GM23338 (cell line): ENCODE measurements at regions not wholly inside any gene's neighbourhood (a gene's known extent, or its start where the extent isn't known, plus 50 kb on each side); places are given as distances from the start of the nearest gene placed in this dataset.

Source experiments
- ATAC-seq: fragments of 200-7000 bp; cut with Tn5 transposase; 3 replicates; pipeline ENCODE4 v1.9.1; 2020
- DNase-seq: peaks from one replicate; pipeline ENCODE4 v3.0.0-alpha.2; 2015; ENCODE audit warnings: low spot score
- H2AFZ ChIP-seq: fragments of 200-600 bp; sonication (generic); 2 replicates; pipeline ENCODE4 v1.8.0; 2016; ENCODE audit warnings: antibody characterized with exemption, mild to moderate bottlenecking, moderate library complexity
- H3F3A ChIP-seq: fragments of 200-600 bp; sonication (generic); replicated peaks from 2 replicates; pipeline ENCODE4 v1.8.0; 2017; ENCODE audit warnings: antibody characterized with exemption, mixed run types, low read depth
- H3K27ac ChIP-seq: fragments of 200-600 bp; sonication (generic); 2 replicates; pipeline ENCODE4 v1.6.1; 2016; ENCODE audit warnings: low read depth
- H3K27me3 ChIP-seq: fragments of 200-600 bp; sonication (generic); 2 replicates; pipeline ENCODE4 v1.8.0; 2016; ENCODE audit warnings: mild to moderate bottlenecking, mixed run types, moderate library complexity; ENCODE audit not compliant: insufficient read depth
- H3K36me3 ChIP-seq: fragments of 200-600 bp; sonication (generic); 2 replicates; pipeline ENCODE4 v1.8.0; 2016; ENCODE audit warnings: mild to moderate bottlenecking; ENCODE audit not compliant: insufficient read depth
- H3K4me1 ChIP-seq: fragments of 200-600 bp; sonication (generic); 2 replicates; pipeline ENCODE4 v1.8.0; 2016; ENCODE audit warnings: mild to moderate bottlenecking, moderate library complexity; ENCODE audit not compliant: insufficient read depth
- H3K4me2 ChIP-seq: fragments of 200-600 bp; sonication (generic); 2 replicates; pipeline ENCODE4 v1.7.1; 2017; ENCODE audit warnings: mixed run types
- H3K4me3 ChIP-seq: fragments of 200-600 bp; sonication (generic); 2 replicates; pipeline ENCODE4 v1.6.1; 2016; ENCODE audit warnings: mixed run types
- H3K79me2 ChIP-seq: fragments of 200-600 bp; sonication (generic); replicated peaks from 2 replicates; pipeline ENCODE4 v1.8.0; 2017; ENCODE audit warnings: mild to moderate bottlenecking; ENCODE audit not compliant: insufficient read depth
- H3K9me2 ChIP-seq: fragments of 200-600 bp; sonication (generic); 2 replicates; pipeline ENCODE4 v1.8.0; 2017; ENCODE audit not compliant: insufficient read depth
- H4K20me1 ChIP-seq: fragments of 200-600 bp; sonication (generic); replicated peaks from 2 replicates; pipeline ENCODE4 v1.8.0; 2017; ENCODE audit warnings: mild to moderate bottlenecking; ENCODE audit not compliant: insufficient read depth
- H3K27ac Mint-ChIP-seq: 2 replicates; pipeline ENCODE4 v1.8.0; 2020; ENCODE audit warnings: inconsistent platforms, mild to moderate bottlenecking, moderate library complexity, mixed read lengths
- H3K27me3 Mint-ChIP-seq: 3 replicates; pipeline ENCODE4 v1.8.0; 2022; ENCODE audit warnings: low read depth, mild to moderate bottlenecking, moderate library complexity, mixed read lengths, inconsistent platforms; ENCODE audit not compliant: insufficient read depth, poor library complexity
- H3K36me3 Mint-ChIP-seq: 3 replicates; pipeline ENCODE4 v1.8.0; 2021; ENCODE audit warnings: low read depth, mild to moderate bottlenecking, inconsistent platforms, moderate library complexity, mixed read lengths
- H3K4me1 Mint-ChIP-seq: 3 replicates; pipeline ENCODE4 v1.8.0; 2020; ENCODE audit warnings: mild to moderate bottlenecking, inconsistent platforms, mixed read lengths
- H3K4me3 Mint-ChIP-seq: 3 replicates; pipeline ENCODE4 v1.8.0; 2021; ENCODE audit warnings: moderate library complexity, mild to moderate bottlenecking, inconsistent platforms, mixed read lengths
- H3K9me3 Mint-ChIP-seq: 3 replicates; pipeline ENCODE4 v1.8.0; 2020; ENCODE audit warnings: moderate library complexity, mild to moderate bottlenecking, inconsistent platforms, mixed read lengths
- CREB1 ChIP-seq: fragments of 250-450 bp; sonication (Bioruptor Pico); IDR thresholded peaks from 2 replicates; pipeline ENCODE4 v1.5.0; 2020; ENCODE audit warnings: low read depth, mild to moderate bottlenecking, moderate library complexity
- NANOG ChIP-seq: IDR thresholded peaks from 2 replicates; pipeline ENCODE4 v1.6.1; 2016; ENCODE audit warnings: antibody characterized with exemption, borderline replicate concordance
- POLR2AphosphoS5 ChIP-seq: IDR thresholded peaks from 2 replicates; pipeline ENCODE4 v1.6.1; 2016; ENCODE audit warnings: antibody characterized with exemption, low read depth
- STAT1 ChIP-seq: IDR thresholded peaks from one replicate; pipeline ENCODE4 v1.6.1; 2016; ENCODE audit warnings: antibody characterized with exemption; ENCODE audit not compliant: unreplicated experiment
- TF ChIP-seq, protein P1 (sequence below): fragments of 250-450 bp; sonication (Bioruptor Pico); IDR thresholded peaks from 2 replicates; pipeline ENCODE4 v1.5.0; 2020; ENCODE audit warnings: mild to moderate bottlenecking, moderate library complexity
- TF ChIP-seq, protein P2 (sequence below): IDR thresholded peaks from 2 replicates; pipeline ENCODE4 v1.6.1; 2016; ENCODE audit warnings: antibody characterized with exemption
- TF ChIP-seq, protein P3 (sequence below), 2 experiments: fragments of 200-600 bp in 1 of 2; sonication (generic) in 1 of 2; conservative IDR thresholded peaks; 2 replicates each; pipeline versions ENCODE4 v1.5.1 to v1.6.1; 2016 to 2017; ENCODE audit warnings: antibody characterized with exemption in 2 of 2, low read depth in 2 of 2, mild to moderate bottlenecking in 2 of 2, moderate library complexity in 1 of 2

DNA sequence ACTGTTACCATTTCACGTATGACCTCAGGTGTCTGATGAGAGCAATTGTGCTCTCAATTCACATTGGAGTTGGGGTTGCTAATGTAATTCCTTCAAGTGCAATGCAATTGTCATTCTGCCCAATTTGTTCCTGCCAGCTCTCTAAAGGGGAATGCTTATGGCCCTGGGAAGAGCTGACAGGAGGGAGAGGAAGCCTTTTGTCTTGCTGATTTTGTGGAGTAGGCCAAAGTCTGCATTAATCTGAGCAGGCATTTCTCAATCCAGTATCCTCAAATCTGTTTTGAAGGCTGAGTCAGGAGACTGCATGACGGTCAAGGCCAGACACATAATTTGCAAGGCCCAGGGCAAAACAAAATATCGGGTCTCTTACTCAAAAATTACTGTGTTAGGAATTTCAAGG lies 326.4 kb upstream of the SPHKAP start:
- H3K36me3 Mint-ChIP-seq, result peaks cover 18% of the 10 kb centered on the region
- H3K27ac ChIP-seq, result peak overlapping the region; percentile 82
- peak; percentile 99 for ATAC-seq

More for the DNA sequence above, 326.4 kb upstream of the SPHKAP start:
- Histone ChIP-seq H3K4me2 (peak overlapping the region; percentile 25), H3F3A (no peaks in the 10 kb centered on the region), H3K36me3 (no peaks in the 10 kb centered on the region; the same call in 1 of the 2 replicates), H3K4me1 (peaks cover 44% of the 10 kb centered on the region), H2AFZ (no peak overlapping the region), H3K9me2 (0 out of 2 replicates have a peak, but pooled peaks cover 10% of the 10 kb centered on the region), H4K20me1 (no peaks in the 10 kb centered on the region), H3K27me3 (no peaks in the 10 kb centered on the region), H3K4me3 (no peak overlapping the region), H3K79me2 (no peaks in the 10 kb centered on the region)
- Mint-ChIP-seq H3K9me3 (peaks cover 3% of the 10 kb centered on the region; the same call in 1 of the 3 replicates), H3K27ac (peak overlapping the region; percentile 93), H3K4me3 (no peak overlapping the region), H3K4me1 (peaks cover 45% of the 10 kb centered on the region), H3K27me3 (peaks cover 12% of the 10 kb centered on the region)
- TF ChIP-seq STAT1 (no peak), CREB1 (CRISPR knock-in tag) (peak; percentile 53; the same call in 1 of the 2 replicates), NANOG (peak; percentile 93), POLR2AphosphoS5 (no peak)
- TF ChIP-seq, protein P1, sequence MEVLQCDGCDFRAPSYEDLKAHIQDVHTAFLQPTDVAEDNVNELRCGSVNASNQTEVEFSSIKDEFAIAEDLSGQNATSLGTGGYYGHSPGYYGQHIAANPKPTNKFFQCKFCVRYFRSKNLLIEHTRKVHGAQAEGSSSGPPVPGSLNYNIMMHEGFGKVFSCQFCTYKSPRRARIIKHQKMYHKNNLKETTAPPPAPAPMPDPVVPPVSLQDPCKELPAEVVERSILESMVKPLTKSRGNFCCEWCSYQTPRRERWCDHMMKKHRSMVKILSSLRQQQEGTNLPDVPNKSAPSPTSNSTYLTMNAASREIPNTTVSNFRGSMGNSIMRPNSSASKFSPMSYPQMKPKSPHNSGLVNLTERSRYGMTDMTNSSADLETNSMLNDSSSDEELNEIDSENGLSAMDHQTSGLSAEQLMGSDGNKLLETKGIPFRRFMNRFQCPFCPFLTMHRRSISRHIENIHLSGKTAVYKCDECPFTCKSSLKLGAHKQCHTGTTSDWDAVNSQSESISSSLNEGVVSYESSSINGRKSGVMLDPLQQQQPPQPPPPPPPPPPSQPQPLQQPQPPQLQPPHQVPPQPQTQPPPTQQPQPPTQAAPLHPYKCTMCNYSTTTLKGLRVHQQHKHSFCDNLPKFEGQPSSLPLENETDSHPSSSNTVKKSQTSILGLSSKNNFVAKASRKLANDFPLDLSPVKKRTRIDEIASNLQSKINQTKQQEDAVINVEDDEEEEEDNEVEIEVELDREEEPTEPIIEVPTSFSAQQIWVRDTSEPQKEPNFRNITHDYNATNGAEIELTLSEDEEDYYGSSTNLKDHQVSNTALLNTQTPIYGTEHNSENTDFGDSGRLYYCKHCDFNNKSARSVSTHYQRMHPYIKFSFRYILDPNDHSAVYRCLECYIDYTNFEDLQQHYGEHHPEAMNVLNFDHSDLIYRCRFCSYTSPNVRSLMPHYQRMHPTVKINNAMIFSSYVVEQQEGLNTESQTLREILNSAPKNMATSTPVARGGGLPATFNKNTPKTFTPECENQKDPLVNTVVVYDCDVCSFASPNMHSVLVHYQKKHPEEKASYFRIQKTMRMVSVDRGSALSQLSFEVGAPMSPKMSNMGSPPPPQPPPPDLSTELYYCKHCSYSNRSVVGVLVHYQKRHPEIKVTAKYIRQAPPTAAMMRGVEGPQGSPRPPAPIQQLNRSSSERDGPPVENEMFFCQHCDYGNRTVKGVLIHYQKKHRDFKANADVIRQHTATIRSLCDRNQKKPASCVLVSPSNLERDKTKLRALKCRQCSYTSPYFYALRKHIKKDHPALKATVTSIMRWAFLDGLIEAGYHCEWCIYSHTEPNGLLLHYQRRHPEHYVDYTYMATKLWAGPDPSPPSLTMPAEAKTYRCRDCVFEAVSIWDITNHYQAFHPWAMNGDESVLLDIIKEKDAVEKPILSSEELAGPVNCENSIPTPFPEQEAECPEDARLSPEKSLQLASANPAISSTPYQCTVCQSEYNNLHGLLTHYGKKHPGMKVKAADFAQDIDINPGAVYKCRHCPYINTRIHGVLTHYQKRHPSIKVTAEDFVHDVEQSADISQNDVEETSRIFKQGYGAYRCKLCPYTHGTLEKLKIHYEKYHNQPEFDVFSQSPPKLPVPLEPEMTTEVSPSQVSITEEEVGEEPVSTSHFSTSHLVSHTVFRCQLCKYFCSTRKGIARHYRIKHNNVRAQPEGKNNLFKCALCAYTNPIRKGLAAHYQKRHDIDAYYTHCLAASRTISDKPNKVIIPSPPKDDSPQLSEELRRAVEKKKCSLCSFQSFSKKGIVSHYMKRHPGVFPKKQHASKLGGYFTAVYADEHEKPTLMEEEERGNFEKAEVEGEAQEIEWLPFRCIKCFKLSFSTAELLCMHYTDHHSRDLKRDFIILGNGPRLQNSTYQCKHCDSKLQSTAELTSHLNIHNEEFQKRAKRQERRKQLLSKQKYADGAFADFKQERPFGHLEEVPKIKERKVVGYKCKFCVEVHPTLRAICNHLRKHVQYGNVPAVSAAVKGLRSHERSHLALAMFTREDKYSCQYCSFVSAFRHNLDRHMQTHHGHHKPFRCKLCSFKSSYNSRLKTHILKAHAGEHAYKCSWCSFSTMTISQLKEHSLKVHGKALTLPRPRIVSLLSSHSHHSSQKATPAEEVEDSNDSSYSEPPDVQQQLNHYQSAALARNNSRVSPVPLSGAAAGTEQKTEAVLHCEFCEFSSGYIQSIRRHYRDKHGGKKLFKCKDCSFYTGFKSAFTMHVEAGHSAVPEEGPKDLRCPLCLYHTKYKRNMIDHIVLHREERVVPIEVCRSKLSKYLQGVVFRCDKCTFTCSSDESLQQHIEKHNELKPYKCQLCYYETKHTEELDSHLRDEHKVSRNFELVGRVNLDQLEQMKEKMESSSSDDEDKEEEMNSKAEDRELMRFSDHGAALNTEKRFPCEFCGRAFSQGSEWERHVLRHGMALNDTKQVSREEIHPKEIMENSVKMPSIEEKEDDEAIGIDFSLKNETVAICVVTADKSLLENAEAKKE (CRISPR knock-in tag), result peak; percentile 89; the same call in 1 of the 2 replicates
- TF ChIP-seq, protein P2, sequence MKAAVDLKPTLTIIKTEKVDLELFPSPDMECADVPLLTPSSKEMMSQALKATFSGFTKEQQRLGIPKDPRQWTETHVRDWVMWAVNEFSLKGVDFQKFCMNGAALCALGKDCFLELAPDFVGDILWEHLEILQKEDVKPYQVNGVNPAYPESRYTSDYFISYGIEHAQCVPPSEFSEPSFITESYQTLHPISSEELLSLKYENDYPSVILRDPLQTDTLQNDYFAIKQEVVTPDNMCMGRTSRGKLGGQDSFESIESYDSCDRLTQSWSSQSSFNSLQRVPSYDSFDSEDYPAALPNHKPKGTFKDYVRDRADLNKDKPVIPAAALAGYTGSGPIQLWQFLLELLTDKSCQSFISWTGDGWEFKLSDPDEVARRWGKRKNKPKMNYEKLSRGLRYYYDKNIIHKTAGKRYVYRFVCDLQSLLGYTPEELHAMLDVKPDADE, result peak; percentile 50; the same call in 1 of the 2 replicates
- TF ChIP-seq, protein P3, sequence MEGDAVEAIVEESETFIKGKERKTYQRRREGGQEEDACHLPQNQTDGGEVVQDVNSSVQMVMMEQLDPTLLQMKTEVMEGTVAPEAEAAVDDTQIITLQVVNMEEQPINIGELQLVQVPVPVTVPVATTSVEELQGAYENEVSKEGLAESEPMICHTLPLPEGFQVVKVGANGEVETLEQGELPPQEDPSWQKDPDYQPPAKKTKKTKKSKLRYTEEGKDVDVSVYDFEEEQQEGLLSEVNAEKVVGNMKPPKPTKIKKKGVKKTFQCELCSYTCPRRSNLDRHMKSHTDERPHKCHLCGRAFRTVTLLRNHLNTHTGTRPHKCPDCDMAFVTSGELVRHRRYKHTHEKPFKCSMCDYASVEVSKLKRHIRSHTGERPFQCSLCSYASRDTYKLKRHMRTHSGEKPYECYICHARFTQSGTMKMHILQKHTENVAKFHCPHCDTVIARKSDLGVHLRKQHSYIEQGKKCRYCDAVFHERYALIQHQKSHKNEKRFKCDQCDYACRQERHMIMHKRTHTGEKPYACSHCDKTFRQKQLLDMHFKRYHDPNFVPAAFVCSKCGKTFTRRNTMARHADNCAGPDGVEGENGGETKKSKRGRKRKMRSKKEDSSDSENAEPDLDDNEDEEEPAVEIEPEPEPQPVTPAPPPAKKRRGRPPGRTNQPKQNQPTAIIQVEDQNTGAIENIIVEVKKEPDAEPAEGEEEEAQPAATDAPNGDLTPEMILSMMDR (conservative IDR thresholded peaks at IDR 0.05; ENCODE audit: low read depth in 2 of 2), result no peak
- peak; percentile 84 for DNase-seq
